ENCODE measurements at regions not wholly inside any gene's neighbourhood (a gene's known extent, or its start where the extent isn't known, plus 50 kb on each side); places are given as distances from the start of the nearest gene placed in this dataset.

DNA sequence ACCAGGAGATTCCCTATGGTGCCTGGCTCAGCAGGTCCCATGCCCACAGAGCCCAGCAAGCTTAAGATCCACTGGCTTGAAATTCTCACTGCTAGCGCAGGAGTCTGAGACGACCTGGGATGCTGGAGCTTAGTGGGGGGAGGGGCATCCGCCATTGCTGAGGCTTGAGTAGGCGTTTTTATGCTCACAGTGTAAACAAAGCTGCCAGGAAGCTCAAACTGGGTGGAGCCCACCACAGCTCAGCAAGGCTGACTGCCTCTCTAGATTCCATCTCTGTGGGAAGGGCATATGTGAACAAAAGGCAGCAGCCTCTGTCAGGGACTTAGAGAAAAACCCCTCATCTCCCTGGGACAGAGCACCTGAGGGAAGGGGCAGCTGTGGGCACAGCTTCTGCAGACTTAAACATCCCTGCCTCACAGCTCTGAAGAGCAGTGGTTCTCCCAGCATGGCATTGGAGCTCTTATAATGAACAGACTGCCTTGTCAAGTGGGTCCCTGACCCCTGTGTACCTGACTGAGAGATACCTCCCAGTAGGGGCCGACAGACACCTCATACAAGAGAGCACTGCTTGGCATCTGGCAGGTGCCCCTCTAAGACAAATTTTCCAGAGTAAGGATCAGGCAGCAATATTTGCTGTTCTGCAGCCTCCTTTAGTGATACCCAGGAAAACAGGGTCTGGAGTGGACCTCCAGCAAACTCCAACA lies 231.5 kb upstream of the SETMAR start:
- TF ChIP-seq, protein P1, sequence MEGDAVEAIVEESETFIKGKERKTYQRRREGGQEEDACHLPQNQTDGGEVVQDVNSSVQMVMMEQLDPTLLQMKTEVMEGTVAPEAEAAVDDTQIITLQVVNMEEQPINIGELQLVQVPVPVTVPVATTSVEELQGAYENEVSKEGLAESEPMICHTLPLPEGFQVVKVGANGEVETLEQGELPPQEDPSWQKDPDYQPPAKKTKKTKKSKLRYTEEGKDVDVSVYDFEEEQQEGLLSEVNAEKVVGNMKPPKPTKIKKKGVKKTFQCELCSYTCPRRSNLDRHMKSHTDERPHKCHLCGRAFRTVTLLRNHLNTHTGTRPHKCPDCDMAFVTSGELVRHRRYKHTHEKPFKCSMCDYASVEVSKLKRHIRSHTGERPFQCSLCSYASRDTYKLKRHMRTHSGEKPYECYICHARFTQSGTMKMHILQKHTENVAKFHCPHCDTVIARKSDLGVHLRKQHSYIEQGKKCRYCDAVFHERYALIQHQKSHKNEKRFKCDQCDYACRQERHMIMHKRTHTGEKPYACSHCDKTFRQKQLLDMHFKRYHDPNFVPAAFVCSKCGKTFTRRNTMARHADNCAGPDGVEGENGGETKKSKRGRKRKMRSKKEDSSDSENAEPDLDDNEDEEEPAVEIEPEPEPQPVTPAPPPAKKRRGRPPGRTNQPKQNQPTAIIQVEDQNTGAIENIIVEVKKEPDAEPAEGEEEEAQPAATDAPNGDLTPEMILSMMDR (IDR thresholded peaks at IDR 0.05), result no peak
- TF ChIP-seq POLR2A (IDR thresholded peaks at IDR 0.05) (no peak), EP300 (IDR thresholded peaks at IDR 0.05; ENCODE audit: low read depth) (no peak)

All from transverse colon (tissue), 3 donors.